HepG2 (cell line): ENCODE measurements at regions not wholly inside any gene's neighbourhood (a gene's known extent, or its start where the extent isn't known, plus 50 kb on each side); places are given as distances from the start of the nearest gene placed in this dataset.

Experiments
- ATAC-seq: fragments of 200-7000 bp; cut with Tn5 transposase; 3 replicates; pipeline ENCODE4 v1.9.1; 2020; ENCODE audit warnings: mild to moderate bottlenecking, moderate library complexity
- BruUV-seq: library from RNA; stranded (reverse); fragments of 400-500 nt; replicated peaks from 2 replicates; lab custom pipeline; 2021; lab: Mats Ljungman, UMichigan
- CTCF ChIA-PET: fragments of 300-600 bp; formaldehyde crosslinking; extraction: SDS; loops from one replicate; lab custom pipeline; 2021; ENCODE audit warnings: low total read pairs, inconsistent platforms, low intra/inter-chr PET ratio; lab: Yijun Ruan, JAX
- POLR2A ChIA-PET: fragments of 350-600 bp; sonication (Branson Sonifier 250); formaldehyde crosslinking; loops from one replicate; lab custom pipeline; 2020; ENCODE audit warnings: antibody characterized with exemption, inconsistent platforms; lab: Yijun Ruan, JAX
- DNase-seq: peaks from one replicate; pipeline ENCODE4 v3.0.0-alpha.2; 2015; ENCODE audit warnings: low spot score
- FAIRE-seq: peaks from 3 replicates; lab custom pipeline; 2011; peaks lifted over from hg19 to GRCh38; lab: Jason Lieb, UNC
- H2AFZ ChIP-seq: one replicate; pipeline ENCODE4 v1.6.1; 2011; ENCODE audit warnings: low read length, inconsistent platforms
- H3K27ac ChIP-seq: fragments of 300-600 bp; 3 replicates; pipeline ENCODE4 v1.8.0; 2011; ENCODE audit warnings: mixed run types, mild to moderate bottlenecking, mixed read lengths, low read length, inconsistent platforms; ENCODE audit not compliant: insufficient read depth; ENCODE audit errors: extremely low read length
- H3K27me3 ChIP-seq, 2 experiments: fragments of 200-600 bp in 1 of 2; 2 replicates in 1 of 2; 3 replicates in 1 of 2; pipeline versions ENCODE4 v1.6.0 to v1.8.0; 2011; ENCODE audit warnings: low read length in 2 of 2, mild to moderate bottlenecking in 2 of 2, moderate library complexity in 2 of 2, inconsistent platforms in 1 of 2; ENCODE audit not compliant: insufficient read depth in 2 of 2, control insufficient read depth in 1 of 2
- H3K36me3 ChIP-seq, 2 experiments: fragments of 200-600 bp in 1 of 2; replicated peaks in 1 of 2; 2 replicates in 1 of 2; 3 replicates in 1 of 2; pipeline versions ENCODE4 v1.5.1 to v1.8.0; 2011; ENCODE audit warnings: low read length in 2 of 2, inconsistent platforms in 1 of 2; ENCODE audit not compliant: insufficient read depth in 2 of 2, control insufficient read depth in 1 of 2
- H3K4me1 ChIP-seq: 2 replicates; pipeline ENCODE4 v1.5.1; 2012; ENCODE audit warnings: low read length, inconsistent platforms; ENCODE audit not compliant: insufficient read depth
- H3K4me2 ChIP-seq: 2 replicates; pipeline ENCODE4 v1.6.0; 2011; ENCODE audit warnings: low read depth, low read length, inconsistent platforms
- H3K4me3 ChIP-seq, 3 experiments: fragments of 200-600 bp in 1 of 3; sonication (generic), shearing (Covaris generic) in 1 of 3; replicated peaks in 1 of 3; 2 replicates each; pipeline ENCODE4 v1.5.1; 2011 to 2016; ENCODE audit warnings: low read length in 3 of 3, inconsistent platforms in 2 of 3, low read depth in 2 of 3, mild to moderate bottlenecking in 2 of 3, control low read depth in 1 of 3, mixed read lengths in 1 of 3; ENCODE audit not compliant: insufficient read depth in 1 of 3
- H3K79me2 ChIP-seq: one replicate; pipeline ENCODE4 v1.6.1; 2011; ENCODE audit warnings: low read length, inconsistent platforms; ENCODE audit not compliant: insufficient read depth
- H3K9ac ChIP-seq: 2 replicates; pipeline ENCODE4 v1.6.0; 2011; ENCODE audit warnings: mild to moderate bottlenecking, low read depth, low read length, inconsistent platforms; ENCODE audit not compliant: insufficient read depth
- H3K9me3 ChIP-seq: 2 replicates; pipeline ENCODE4 v1.5.1; 2012; ENCODE audit warnings: mild to moderate bottlenecking, low read length
- H4K20me1 ChIP-seq: 2 replicates; pipeline ENCODE4 v1.6.0; 2011; ENCODE audit warnings: inconsistent platforms, mild to moderate bottlenecking, low read length, moderate library complexity; ENCODE audit not compliant: insufficient read depth
- ATF1 ChIP-seq: IDR thresholded peaks from 2 replicates; pipeline ENCODE4 v1.6.1; 2016; ENCODE audit warnings: mild to moderate bottlenecking, control low read depth
- ATRX ChIP-seq: sonication (generic); formaldehyde crosslinking; IDR thresholded peaks from 2 replicates; pipeline ENCODE4 v1.4.0; 2020; ENCODE audit warnings: missing genetic modification reagents, borderline replicate concordance
- HMG20B ChIP-seq: conservative IDR thresholded peaks from 2 replicates; pipeline ENCODE4 v1.6.1; 2016; ENCODE audit warnings: missing genetic modification reagents, missing compliant biosample characterization
- HNRNPUL1 ChIP-seq: fragments of 200-400 bp; formaldehyde crosslinking; IDR thresholded peaks from 2 replicates; pipeline ENCODE4 v1.6.1; 2017; ENCODE audit warnings: low read depth, mild to moderate bottlenecking, low read length, moderate library complexity
- KAT7 ChIP-seq: IDR thresholded peaks from 2 replicates; pipeline ENCODE4 v1.6.1; 2018; ENCODE audit warnings: borderline replicate concordance, missing compliant biosample characterization
- NR2F1 ChIP-seq, 2 experiments: fragments of 450-650 bp in 1 of 2; formaldehyde crosslinking in 1 of 2; IDR thresholded peaks; 2 replicates each; pipeline versions ENCODE4 v1.5.0 to v1.6.1; 2016 to 2020; ENCODE audit warnings: mild to moderate bottlenecking in 1 of 2, missing compliant biosample characterization in 1 of 2, missing genetic modification reagents in 1 of 2, moderate library complexity in 1 of 2
- SP4 ChIP-seq: sonication (generic); formaldehyde crosslinking; IDR thresholded peaks from 2 replicates; pipeline ENCODE4 v1.8.1; 2023; ENCODE audit warnings: mild to moderate bottlenecking, missing genetic modification reagents
- YEATS2 ChIP-seq: sonication (generic); formaldehyde crosslinking; IDR thresholded peaks from 2 replicates; pipeline ENCODE4 v1.4.0; 2020; ENCODE audit warnings: missing genetic modification reagents, borderline replicate concordance
- ZBTB25 ChIP-seq: IDR thresholded peaks from 2 replicates; pipeline ENCODE4 v1.6.1; 2018; ENCODE audit warnings: missing genetic modification reagents
- ZEB1 ChIP-seq: IDR thresholded peaks from 2 replicates; pipeline ENCODE4 v1.6.1; 2012; ENCODE audit warnings: mild to moderate bottlenecking, low read depth, inconsistent platforms; ENCODE audit not compliant: insufficient replicate concordance
- ZNF142 ChIP-seq: sonication (generic); formaldehyde crosslinking; IDR thresholded peaks from 2 replicates; pipeline ENCODE4 v1.4.0; 2020; ENCODE audit warnings: missing genetic modification reagents
- ZNF230 ChIP-seq: sonication (generic); formaldehyde crosslinking; IDR thresholded peaks from 2 replicates; pipeline ENCODE4 v1.4.0; 2020; ENCODE audit warnings: mild to moderate bottlenecking, missing genetic modification reagents
- ZNF292 ChIP-seq: sonication (generic); formaldehyde crosslinking; IDR thresholded peaks from 2 replicates; pipeline ENCODE4 v1.8.1; 2022; ENCODE audit warnings: mild to moderate bottlenecking, low read depth, missing genetic modification reagents, borderline replicate concordance
- ZNF484 ChIP-seq: sonication (generic); formaldehyde crosslinking; IDR thresholded peaks from 2 replicates; pipeline ENCODE4 v1.5.1; 2020; ENCODE audit warnings: mild to moderate bottlenecking, low read depth, missing genetic modification reagents, borderline replicate concordance
- ZNF501 ChIP-seq: sonication (generic); formaldehyde crosslinking; IDR thresholded peaks from 2 replicates; pipeline ENCODE4 v1.5.1; 2020; ENCODE audit warnings: mild to moderate bottlenecking, moderate library complexity, missing genetic modification reagents
- ZNF558 ChIP-seq: sonication (generic); formaldehyde crosslinking; IDR thresholded peaks from 2 replicates; pipeline ENCODE4 v1.9.0; 2022; ENCODE audit warnings: mild to moderate bottlenecking, missing genetic modification reagents, borderline replicate concordance
- ZNF781 ChIP-seq: sonication (generic); formaldehyde crosslinking; IDR thresholded peaks from 2 replicates; pipeline ENCODE4 v1.5.1; 2020; ENCODE audit warnings: borderline replicate concordance, mild to moderate bottlenecking, missing genetic modification reagents; ENCODE audit errors: not compliant biosample characterization
- in situ Hi-C: cut with HindIII; loops from 2 replicates; pipeline ENCODE4 v1.10.0; 2017; ENCODE audit warnings: low pct_unique_long_range_greater_than_20kb; ENCODE audit not compliant: extremely low pct_ligation_motif_present
- intact Hi-C: fragments of 100-400 bp; cut with micrococcal nuclease; formaldehyde crosslinking; loops from one replicate; pipeline ENCODE4 v1.10.0; 2022; ENCODE audit not compliant: unreplicated experiment

GRCh38 chrX:65073233-65073632 is 97.0 kb upstream of the ZC4H2 start (continued):
- TF ChIP-seq YEATS2, result no peak

GRCh38 chrX:65072590-65072989 is 96.3 kb upstream of the ZC4H2 start:
- DNase-seq, result no peak
- FAIRE-seq, result no peak
- no peak for ATAC-seq
- H3K4me1 ChIP-seq, result no peaks in the 10 kb centered on the region
- H3K79me2 ChIP-seq, result no peaks in the 10 kb centered on the region
- H3K27me3 ChIP-seq, result no peaks in the 10 kb centered on the region
- TF ChIP-seq ZNF142 (CRISPR knock-in tag) (no peak), ZNF230 (CRISPR knock-in tag) (no peak), ZNF292 (CRISPR knock-in tag) (no peak), ZNF484 (no peak), ZBTB25 (CRISPR knock-in tag) (no peak), ATF1 (no peak), HNRNPUL1 (no peak), ATRX (CRISPR knock-in tag) (no peak), ZEB1 (no peak), KAT7 (CRISPR knock-in tag) (no peak), HMG20B (no peak), ZNF781 (CRISPR knock-in tag) (no peak), SP4 (CRISPR knock-in tag) (no peak), ZNF501 (no peak), NR2F1 (CRISPR knock-in tag; IDR thresholded peaks at IDR 0.05) (no peak), ZNF558 (CRISPR knock-in tag) (no peak)
- no peak overlapping the region for H2AFZ ChIP-seq
- POLR2A ChIA-PET, result no interaction called here
- CTCF ChIA-PET, result no interaction called here
- H3K9me3 ChIP-seq, result no peaks in the 10 kb centered on the region
- no peak overlapping the region for H3K4me3 ChIP-seq
- H3K36me3 ChIP-seq, result no peaks in the 10 kb centered on the region
- no peak overlapping the region for H3K27ac ChIP-seq
- in situ Hi-C loops (no loop called here), intact Hi-C loops (no loop called here)
- no peaks in the 10 kb centered on the region for H4K20me1 ChIP-seq
- no peak overlapping the region for H3K9ac ChIP-seq
- BruUV-seq, result no TSS peak
- H3K4me2 ChIP-seq, result no peak overlapping the region
